NB4 (cell line): ENCODE measurements at regions not wholly inside any gene's neighbourhood (a gene's known extent, or its start where the extent isn't known, plus 50 kb on each side); places are given as distances from the start of the nearest gene placed in this dataset.

Source experiments
- DNase-seq: peaks from one replicate; pipeline ENCODE4 v3.0.0; 2010; ENCODE audit warnings: low read depth
- H3K4me3 ChIP-seq: one replicate; pipeline ENCODE4 v1.5.1; 2011; ENCODE audit warnings: mild to moderate bottlenecking, low read depth, low read length, moderate library complexity
- CTCF ChIP-seq: IDR thresholded peaks from one replicate; pipeline ENCODE4 v1.5.1; 2012; ENCODE audit warnings: low read depth, low read length
- MAX ChIP-seq: IDR thresholded peaks from 2 replicates; pipeline ENCODE4 v1.6.1; 2011; ENCODE audit warnings: low read depth, low read length
- MYC ChIP-seq: IDR thresholded peaks from 2 replicates; pipeline ENCODE4 v1.6.1; 2011; ENCODE audit warnings: low read depth, low read length
- POLR2A ChIP-seq: IDR thresholded peaks from 2 replicates; pipeline ENCODE4 v1.6.1; 2011; ENCODE audit warnings: mild to moderate bottlenecking; ENCODE audit not compliant: insufficient read length; ENCODE audit errors: extremely low read depth

- TF ChIP-seq CTCF = no peak
- TF ChIP-seq POLR2A = no peak
- no peak for TF ChIP-seq MAX
- no peak for TF ChIP-seq MYC
- no peak overlapping the region for H3K4me3 ChIP-seq
- DNase-seq = no peak
These were observed 396.4 kb upstream of the LRRTM1 start for GRCh38 chr2:80700961-80701360.
